IMR-90 (cell line): ENCODE measurements at regions not wholly inside any gene's neighbourhood (a gene's known extent, or its start where the extent isn't known, plus 50 kb on each side); places are given as distances from the start of the nearest gene placed in this dataset.

Source experiments
- ATAC-seq: fragments of 200-7000 bp; cut with Tn5 transposase; 2 replicates; pipeline ENCODE4 v1.9.1; 2020; ENCODE audit warnings: low read depth, mild to moderate bottlenecking, moderate library complexity
- BruUV-seq: library from RNA; stranded (reverse); fragments of 400-500 nt; replicated peaks from 2 replicates; lab custom pipeline; 2021; lab: Mats Ljungman, UMichigan
- CTCF ChIA-PET: fragments of 300-600 bp; formaldehyde crosslinking; extraction: SDS; loops from one replicate; lab custom pipeline; 2021; ENCODE audit warnings: antibody characterized with exemption; lab: Yijun Ruan, JAX
- POLR2A ChIA-PET: fragments of 300-600 bp; sonication (Branson Sonifier 250); formaldehyde crosslinking; loops from one replicate; lab custom pipeline; 2022; ENCODE audit warnings: antibody characterized with exemption; ENCODE audit not compliant: unreplicated experiment; lab: Charles Lee
- DNase-seq: peaks from one replicate; pipeline ENCODE4 v3.0.0; 2013
- H2AFZ ChIP-seq: replicated peaks from 2 replicates; pipeline ENCODE3; 2013; ENCODE audit warnings: low read length, mild to moderate bottlenecking; ENCODE audit not compliant: poor library complexity
- H2AK5ac ChIP-seq: 2 replicates; pipeline ENCODE4 v1.6.1; 2013; ENCODE audit warnings: low read depth, low read length, inconsistent platforms
- H2AK9ac ChIP-seq: replicated peaks from 2 replicates; pipeline ENCODE3; 2013; ENCODE audit warnings: mild to moderate bottlenecking, low read depth, low read length, moderate library complexity; ENCODE audit not compliant: poor library complexity
- H2BK120ac ChIP-seq: 2 replicates; pipeline ENCODE4 v1.6.1; 2013; ENCODE audit warnings: low read depth, low read length, inconsistent platforms
- H2BK15ac ChIP-seq: 3 replicates; pipeline ENCODE4 v1.6.1; 2013; ENCODE audit warnings: low read depth, low read length, inconsistent platforms
- H2BK20ac ChIP-seq: 2 replicates; pipeline ENCODE4 v1.6.1; 2013; ENCODE audit warnings: low read depth, mild to moderate bottlenecking, inconsistent platforms, low read length, moderate library complexity
- H2BK5ac ChIP-seq: 2 replicates; pipeline ENCODE4 v1.6.1; 2013; ENCODE audit warnings: mild to moderate bottlenecking, low read depth, low read length, inconsistent platforms; ENCODE audit not compliant: poor library complexity, severe bottlenecking
- H3K14ac ChIP-seq: replicated peaks from 2 replicates; pipeline ENCODE4 v1.6.1; 2013; ENCODE audit warnings: low read depth, low read length, inconsistent platforms
- H3K18ac ChIP-seq: 2 replicates; pipeline ENCODE4 v1.6.1; 2013; ENCODE audit warnings: low read depth, low read length, control low read depth
- H3K23ac ChIP-seq: 2 replicates; pipeline ENCODE4 v1.6.1; 2013; ENCODE audit warnings: low read depth, low read length, inconsistent platforms
- H3K27ac ChIP-seq: 2 replicates; pipeline ENCODE4 v1.5.1; 2013; ENCODE audit warnings: mild to moderate bottlenecking, control low read depth, low read length; ENCODE audit not compliant: insufficient read depth
- H3K27me3 ChIP-seq: 2 replicates; pipeline ENCODE4 v1.6.1; 2013; ENCODE audit warnings: low read length; ENCODE audit not compliant: control insufficient read depth, insufficient read depth
- H3K36me3 ChIP-seq: 2 replicates; pipeline ENCODE4 v1.6.1; 2013; ENCODE audit warnings: low read length, mixed read lengths; ENCODE audit not compliant: control insufficient read depth, insufficient read depth
- H3K4ac ChIP-seq: 2 replicates; pipeline ENCODE4 v1.6.1; 2013; ENCODE audit warnings: low read depth, low read length, inconsistent platforms
- H3K4me1 ChIP-seq: 2 replicates; pipeline ENCODE4 v1.6.1; 2013; ENCODE audit warnings: low read length, mixed read lengths; ENCODE audit not compliant: control insufficient read depth, insufficient read depth
- H3K4me2 ChIP-seq: 2 replicates; pipeline ENCODE4 v1.6.1; 2013; ENCODE audit warnings: low read depth, mild to moderate bottlenecking, control low read depth, low read length, moderate library complexity
- H3K4me3 ChIP-seq: 2 replicates; pipeline ENCODE4 v1.5.1; 2013; ENCODE audit warnings: low read depth, mild to moderate bottlenecking, control low read depth, low read length, moderate library complexity; ENCODE audit not compliant: insufficient read depth
- H3K56ac ChIP-seq: 2 replicates; pipeline ENCODE4 v1.6.1; 2013; ENCODE audit warnings: low read length, inconsistent platforms; ENCODE audit not compliant: insufficient read depth; ENCODE audit errors: extremely low read depth
- H3K79me1 ChIP-seq, 2 experiments: 2 replicates each; pipeline ENCODE4 v1.6.1; 2013; ENCODE audit warnings: low read length in 2 of 2, inconsistent platforms in 1 of 2, low read depth in 1 of 2
- H3K9ac ChIP-seq: 2 replicates; pipeline ENCODE4 v1.6.1; 2013; ENCODE audit warnings: low read depth, low read length, control low read depth
- H3K9me1 ChIP-seq: 2 replicates; pipeline ENCODE4 v1.6.1; 2013; ENCODE audit warnings: low read length, inconsistent platforms; ENCODE audit not compliant: insufficient read depth
- H3K9me3 ChIP-seq: 2 replicates; pipeline ENCODE4 v1.6.1; 2013; ENCODE audit warnings: low read length; ENCODE audit not compliant: control insufficient read depth, insufficient read depth
- H4K20me1 ChIP-seq: 2 replicates; pipeline ENCODE4 v1.6.1; 2013; ENCODE audit warnings: low read length, inconsistent platforms; ENCODE audit not compliant: insufficient read depth
- H4K5ac ChIP-seq: 2 replicates; pipeline ENCODE4 v1.6.1; 2013; ENCODE audit warnings: mild to moderate bottlenecking, low read depth, low read length, control low read depth
- H4K8ac ChIP-seq, 2 experiments: 2 replicates each; pipeline ENCODE4 v1.6.1; 2013; ENCODE audit warnings: low read depth in 2 of 2, low read length in 2 of 2, control low read depth in 1 of 2, inconsistent platforms in 1 of 2
- H4K91ac ChIP-seq: 2 replicates; pipeline ENCODE4 v1.6.1; 2013; ENCODE audit warnings: low read depth, low read length, inconsistent platforms; ENCODE audit not compliant: insufficient read depth
- BHLHE40 ChIP-seq: fragments of 150-350 bp; IDR thresholded peaks from 2 replicates; pipeline ENCODE4 v1.6.1; 2016; ENCODE audit warnings: mild to moderate bottlenecking, low read depth, low read length
- MAZ ChIP-seq: IDR thresholded peaks from 2 replicates; pipeline ENCODE4 v1.6.1; 2012; ENCODE audit warnings: low read depth, mild to moderate bottlenecking, low read length, improper control_type of control experiment, moderate library complexity, borderline replicate concordance
- NFE2L2 ChIP-seq: fragments of 150-350 bp; IDR thresholded peaks from 2 replicates; pipeline ENCODE4 v1.6.1; 2016; ENCODE audit warnings: low read depth, mild to moderate bottlenecking, low read length
- WGBS, 2 experiments: methylation state at CpG; one replicate each; pipeline versions ENCODE4 v1.1.5 to v1.1.7; 2013; ENCODE audit warnings: missing lambda C conversion rate in 2 of 2; ENCODE audit not compliant: insufficient read length in 1 of 2; ENCODE audit errors: extremely low coverage in 2 of 2; 5-methylcytosine and 5-hydroxymethylcytosine counted together
- dilution Hi-C: fragments of 300-500 bp; cut with HindIII; formaldehyde crosslinking; loops from one replicate; pipeline ENCODE4 v1.14.3; 2018; ENCODE audit warnings: low sequenced_read_pairs; ENCODE audit not compliant: unreplicated experiment
- in situ Hi-C: fragments of 300-500 bp; cut with MboI; formaldehyde crosslinking; loops from 3 replicates; pipeline ENCODE4 v1.14.3; 2019; ENCODE audit warnings: low sequenced_read_pairs, inconsistent platforms, mixed read lengths
- intact Hi-C: fragments of 100-400 bp; cut with micrococcal nuclease; formaldehyde crosslinking; loops from 2 replicates; pipeline ENCODE4 v1.10.0; 2022
- TF ChIP-seq, protein P1 (sequence below): conservative IDR thresholded peaks from 2 replicates; pipeline ENCODE4 v1.5.1; 2012; ENCODE audit warnings: mild to moderate bottlenecking, low read depth, low read length, improper control_type of control experiment

DNA sequence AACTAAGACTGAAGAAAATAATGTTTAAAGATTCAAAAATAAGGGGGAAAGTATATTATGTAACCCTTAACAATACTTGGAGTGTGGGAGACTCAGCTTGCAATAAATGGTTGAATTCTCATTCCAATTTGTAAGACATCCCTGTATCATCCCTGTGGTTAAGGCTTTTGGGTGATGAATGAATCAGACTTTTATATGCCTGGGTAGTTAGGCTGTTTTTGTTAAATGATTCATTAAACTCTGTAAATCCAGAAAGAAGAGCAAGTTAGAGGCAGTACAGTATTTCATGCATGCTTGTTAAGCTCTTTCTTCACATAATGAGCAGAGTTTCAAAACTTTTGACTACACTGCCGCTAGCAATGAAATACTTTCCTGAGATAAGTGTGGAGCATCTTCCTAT is 948.8 kb downstream of the SOCS6 start:
- dilution Hi-C loops, result no loop called here
- no peaks in the 10 kb centered on the region for H4K20me1 ChIP-seq

More for the DNA sequence above, 948.8 kb downstream of the SOCS6 start:
- Histone ChIP-seq H3K18ac (no peak overlapping the region), H3K27ac (no peak overlapping the region), H2AFZ (no peak overlapping the region), H2AK9ac (no peak overlapping the region), H2BK120ac (no peak overlapping the region), H3K4ac (no peak overlapping the region), H3K23ac (no peak overlapping the region), H4K5ac (no peak overlapping the region), H4K91ac (no peak overlapping the region), H3K4me1 (no peaks in the 10 kb centered on the region), H3K36me3 (no peaks in the 10 kb centered on the region), H3K56ac (no peak overlapping the region), H3K14ac (no peak overlapping the region), H3K27me3 (no peaks in the 10 kb centered on the region), H3K9me1 (no peaks in the 10 kb centered on the region), H3K4me3 (no peak overlapping the region), H2AK5ac (no peak overlapping the region), H2BK15ac (no peak overlapping the region), H3K79me1 (no peaks in the 10 kb centered on the region), H3K9ac (no peak overlapping the region), H3K4me2 (no peak overlapping the region), H4K8ac (no peak overlapping the region), H2BK20ac (no peak overlapping the region), H2BK5ac (no peak overlapping the region), H3K9me3 (peaks cover 4% of the 10 kb centered on the region)
- in situ Hi-C loops, result no loop called here
- POLR2A ChIA-PET, result no interaction called here
- ATAC-seq (no peak), DNase-seq (no peak)
- no TSS peak for BruUV-seq
- WGBS, 2 experiments, result no CpG with 5 or more reads among the region's 1 CpG
- CTCF ChIA-PET, result interaction anchor here (0.6 kb wide), 1 partner anchor 30 kb away, joined by 7 read pairs; no protein-coding TSS in a partner anchor
- TF ChIP-seq MAZ (no peak), NFE2L2 (no peak), BHLHE40 (no peak)
- TF ChIP-seq, protein P1, sequence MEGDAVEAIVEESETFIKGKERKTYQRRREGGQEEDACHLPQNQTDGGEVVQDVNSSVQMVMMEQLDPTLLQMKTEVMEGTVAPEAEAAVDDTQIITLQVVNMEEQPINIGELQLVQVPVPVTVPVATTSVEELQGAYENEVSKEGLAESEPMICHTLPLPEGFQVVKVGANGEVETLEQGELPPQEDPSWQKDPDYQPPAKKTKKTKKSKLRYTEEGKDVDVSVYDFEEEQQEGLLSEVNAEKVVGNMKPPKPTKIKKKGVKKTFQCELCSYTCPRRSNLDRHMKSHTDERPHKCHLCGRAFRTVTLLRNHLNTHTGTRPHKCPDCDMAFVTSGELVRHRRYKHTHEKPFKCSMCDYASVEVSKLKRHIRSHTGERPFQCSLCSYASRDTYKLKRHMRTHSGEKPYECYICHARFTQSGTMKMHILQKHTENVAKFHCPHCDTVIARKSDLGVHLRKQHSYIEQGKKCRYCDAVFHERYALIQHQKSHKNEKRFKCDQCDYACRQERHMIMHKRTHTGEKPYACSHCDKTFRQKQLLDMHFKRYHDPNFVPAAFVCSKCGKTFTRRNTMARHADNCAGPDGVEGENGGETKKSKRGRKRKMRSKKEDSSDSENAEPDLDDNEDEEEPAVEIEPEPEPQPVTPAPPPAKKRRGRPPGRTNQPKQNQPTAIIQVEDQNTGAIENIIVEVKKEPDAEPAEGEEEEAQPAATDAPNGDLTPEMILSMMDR, result no peak
- intact Hi-C loops, result no loop called here
